ENCODE measurements at regions not wholly inside any gene's neighbourhood (a gene's known extent, or its start where the extent isn't known, plus 50 kb on each side); places are given as distances from the start of the nearest gene placed in this dataset.
"Not testable (repeated sequence)": the region's sequence is repeated elsewhere in the genome, so short reads cannot be mapped to it uniquely, and the experiment has no call there.

- FAIRE-seq = no peak
These were observed 84.7 kb downstream of the URB2 start for GRCh38 chr1:229710746-229711145.

GRCh38 chr1:229714306-229714705, 88.3 kb downstream of the URB2 start:
- FAIRE-seq = no peak

- no peak for FAIRE-seq
These were observed 89.0 kb downstream of the URB2 start for GRCh38 chr1:229714964-229715603.

GRCh38 chr1:229716069-229716468, 90.0 kb downstream of the URB2 start:
- FAIRE-seq = no peak

- FAIRE-seq = no peak
These were observed 90.7 kb downstream of the URB2 start for GRCh38 chr1:229716704-229717103.

GRCh38 chr1:229717786-229718576, 91.9 kb downstream of the URB2 start:
- no peak for FAIRE-seq

DNA sequence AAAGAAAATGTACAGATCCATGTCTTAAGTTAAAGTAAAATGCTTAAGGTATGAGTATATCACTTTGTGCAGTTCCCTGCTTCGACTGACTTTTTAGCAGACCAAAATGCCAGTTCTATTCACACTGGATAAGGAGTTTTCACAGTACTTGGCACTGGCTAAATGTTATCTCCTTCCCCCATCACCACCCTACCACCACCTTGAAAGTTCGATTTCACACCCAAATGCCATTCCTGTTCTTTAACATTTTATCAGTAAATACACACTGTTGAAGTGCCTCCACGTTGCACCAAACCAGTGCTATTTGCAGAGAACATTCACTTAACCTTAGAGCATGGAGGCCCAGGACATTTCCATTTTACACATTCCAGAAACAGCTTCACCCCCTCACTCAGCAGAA, 100.0 kb downstream of the URB2 start:
- FAIRE-seq = no peak

DNA sequence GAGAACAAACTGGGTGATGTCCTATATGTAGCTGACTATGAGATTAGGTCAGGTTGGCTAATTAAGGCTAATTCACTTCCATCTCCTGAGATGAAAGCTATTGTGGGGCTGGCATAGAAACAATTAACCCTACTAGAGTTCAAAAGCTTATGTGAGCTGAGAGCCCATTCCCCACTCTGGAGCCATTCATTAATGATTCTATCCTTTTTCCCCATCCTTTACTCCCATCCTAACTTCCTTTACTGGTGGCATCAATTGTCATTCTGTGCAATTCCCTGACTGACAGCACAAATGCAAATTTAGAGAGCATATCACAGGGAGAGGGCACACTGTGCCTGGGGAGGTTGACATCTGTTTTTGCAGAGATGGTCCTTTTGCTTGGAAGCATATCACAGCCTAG, 103.9 kb downstream of the URB2 start:
- no peak for FAIRE-seq

GRCh38 chr1:229730573-229730972, 104.5 kb downstream of the URB2 start:
- no peak for FAIRE-seq

DNA sequence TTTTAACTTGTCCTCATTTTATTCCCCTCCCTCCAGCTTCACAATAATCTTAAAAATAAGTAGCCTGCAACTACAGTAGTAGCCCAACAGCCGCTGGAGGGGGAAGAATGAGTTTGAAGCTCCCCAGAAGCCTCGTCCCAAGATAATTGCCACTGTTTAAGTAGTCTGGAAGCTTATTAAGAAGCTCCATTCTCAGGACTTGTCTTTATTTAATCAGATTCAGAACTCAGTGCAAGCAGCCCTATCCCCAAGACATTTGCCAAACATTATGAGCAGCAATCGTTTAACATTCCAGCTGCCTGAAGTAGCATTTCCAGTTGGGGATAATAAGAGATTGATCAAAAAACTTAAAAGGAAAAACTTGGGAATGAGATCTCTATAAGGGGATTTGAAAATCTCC, 106.0 kb downstream of the URB2 start:
- no peak for FAIRE-seq

- FAIRE-seq = no peak
These were observed 110.3 kb downstream of the URB2 start for GRCh38 chr1:229736376-229736775.

- FAIRE-seq = not testable (repeated sequence)
These were observed 116.6 kb downstream of the URB2 start for GRCh38 chr1:229742614-229743013.

GRCh38 chr1:229749992-229750391, 123.9 kb downstream of the URB2 start:
- no peak for FAIRE-seq

DNA sequence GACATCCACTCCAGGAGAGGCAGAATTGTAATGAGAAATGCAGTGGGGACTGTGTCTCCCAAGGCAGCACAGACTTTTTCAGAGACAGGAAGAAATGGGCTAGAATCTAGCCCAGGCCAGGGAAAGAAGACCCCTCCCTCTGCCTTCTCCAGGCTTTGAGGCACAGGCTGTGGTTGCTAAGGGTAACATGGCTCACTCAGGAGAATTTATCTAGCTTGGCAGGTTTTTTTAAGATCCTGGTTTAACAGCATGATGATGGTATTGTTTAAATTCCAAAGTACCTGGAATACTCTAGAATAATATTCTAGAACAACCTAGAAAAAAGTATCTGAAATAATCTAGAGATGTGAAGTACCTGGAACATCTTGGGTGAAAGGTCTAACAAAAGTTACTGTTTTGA, 125.6 kb downstream of the URB2 start:
- no peak for FAIRE-seq

- FAIRE-seq = no peak
These were observed 126.6 kb downstream of the URB2 start for GRCh38 chr1:229752679-229753078.

GRCh38 chr1:229753764-229754551, 127.9 kb downstream of the URB2 start:
- no peak for FAIRE-seq

DNA sequence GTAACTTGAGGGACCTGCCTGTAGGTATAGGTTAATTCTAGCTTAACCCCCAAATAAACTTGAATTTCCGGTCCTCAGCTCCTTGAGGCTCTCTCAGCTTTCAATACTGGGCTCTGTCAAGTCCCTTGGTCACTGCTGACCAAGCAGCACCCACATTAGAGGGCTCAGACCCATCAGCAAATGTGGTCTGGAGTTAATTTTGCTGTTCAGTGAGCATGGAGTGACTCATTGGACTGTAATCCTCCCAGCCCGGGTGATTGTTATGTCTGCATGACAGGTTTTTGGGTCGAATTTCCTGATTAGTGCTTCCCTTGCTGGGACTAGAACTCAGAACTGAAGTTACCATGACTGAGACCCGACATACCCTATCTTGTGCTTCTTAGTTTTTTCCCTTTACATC, 130.6 kb downstream of the URB2 start:
- no peak for FAIRE-seq

DNA sequence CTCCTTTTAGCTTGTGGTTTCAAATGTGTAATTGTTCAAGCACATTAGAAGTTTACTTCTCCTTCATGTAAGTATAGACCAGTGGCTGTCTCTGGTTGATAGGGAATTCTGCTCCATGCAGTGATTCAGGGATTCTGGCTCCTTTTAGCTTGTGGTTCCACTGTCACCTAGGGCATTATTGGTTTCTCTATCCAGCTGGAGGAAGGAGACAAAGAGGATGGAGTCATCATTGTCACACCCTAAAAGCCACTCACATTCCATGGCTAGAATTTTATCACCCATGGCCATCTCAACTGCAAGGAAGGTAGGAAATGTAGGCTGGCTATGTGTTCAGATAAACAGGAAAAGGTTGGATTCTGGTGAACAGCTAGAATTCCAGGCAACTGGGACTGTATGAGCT, 131.2 kb downstream of the URB2 start:
- FAIRE-seq = no peak

GRCh38 chr1:229758101-229759036, 132.3 kb downstream of the URB2 start:
- no peak for FAIRE-seq

- FAIRE-seq = no peak
These were observed 133.0 kb downstream of the URB2 start for GRCh38 chr1:229759037-229759435.

DNA sequence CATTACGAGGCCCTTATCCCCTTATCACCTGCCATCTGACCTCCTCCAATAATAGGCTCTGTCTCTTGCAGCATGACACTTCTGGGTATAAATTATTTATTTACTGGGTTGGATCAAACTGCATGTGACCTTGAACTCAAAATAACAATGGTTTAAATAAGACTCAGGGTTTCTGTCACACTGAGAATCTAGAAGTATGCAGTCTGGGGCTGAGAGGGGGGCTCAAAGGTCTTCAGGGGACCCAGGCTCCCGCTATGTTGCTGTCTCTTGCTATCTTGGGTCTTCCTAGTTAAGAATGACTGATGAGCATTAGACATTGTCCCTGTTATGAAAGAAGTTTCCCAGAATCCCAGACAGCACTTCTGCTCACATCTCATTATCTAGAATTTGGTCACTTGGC, 133.5 kb downstream of the URB2 start:
- no peak for FAIRE-seq

DNA sequence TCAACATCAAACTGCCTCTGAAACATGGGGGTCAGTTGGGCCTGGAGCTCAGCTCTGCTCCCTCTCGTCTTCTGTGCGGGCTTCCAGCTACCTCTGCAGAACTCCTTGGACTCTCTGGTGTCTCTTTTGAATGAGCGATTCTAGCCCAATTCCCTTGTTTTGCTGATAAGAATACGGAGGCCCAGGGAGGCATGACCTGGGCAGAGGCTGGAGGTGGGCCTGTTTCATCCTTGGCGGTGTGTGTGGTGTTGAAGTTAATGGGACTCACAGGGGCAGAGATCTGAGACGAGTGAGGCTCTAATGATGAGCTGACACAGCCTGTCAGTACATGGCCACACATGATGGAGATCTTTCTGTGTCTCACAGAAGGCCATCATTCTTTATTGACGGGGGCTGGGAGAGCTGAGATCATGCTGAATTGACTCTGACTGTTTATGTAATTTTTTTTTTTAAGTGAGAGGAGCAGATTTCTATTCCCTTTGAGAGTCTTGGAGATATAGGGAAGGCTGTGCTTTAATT, 134.5 kb downstream of the URB2 start:
- FAIRE-seq = no peak

Measured in colon (tissue), 2 donors.